Activated naive CD4-positive, alpha-beta T cell treated with anti-CD3 and anti-CD28 coated beads, Interleukin-2, amount 50 U/mL, for 16 hours (primary cell): ENCODE measurements at regions not wholly inside any gene's neighbourhood (a gene's known extent, or its start where the extent isn't known, plus 50 kb on each side); places are given as distances from the start of the nearest gene placed in this dataset.

ENCODE experiments used
- DNase-seq: peaks from one replicate; pipeline ENCODE4 v3.0.0-alpha.2; 2020

GRCh38 chr4:147328756-147329446, 152.0 kb upstream of the EDNRA start:
- DNase-seq = no peak

GRCh38 chr4:147332091-147332490, 148.8 kb upstream of the EDNRA start:
- no peak for DNase-seq

- DNase-seq = no peak
These were observed 146.4 kb upstream of the EDNRA start for GRCh38 chr4:147334478-147334877.

- DNase-seq = no peak
These were observed 145.7 kb upstream of the EDNRA start for GRCh38 chr4:147335183-147335582.

DNA sequence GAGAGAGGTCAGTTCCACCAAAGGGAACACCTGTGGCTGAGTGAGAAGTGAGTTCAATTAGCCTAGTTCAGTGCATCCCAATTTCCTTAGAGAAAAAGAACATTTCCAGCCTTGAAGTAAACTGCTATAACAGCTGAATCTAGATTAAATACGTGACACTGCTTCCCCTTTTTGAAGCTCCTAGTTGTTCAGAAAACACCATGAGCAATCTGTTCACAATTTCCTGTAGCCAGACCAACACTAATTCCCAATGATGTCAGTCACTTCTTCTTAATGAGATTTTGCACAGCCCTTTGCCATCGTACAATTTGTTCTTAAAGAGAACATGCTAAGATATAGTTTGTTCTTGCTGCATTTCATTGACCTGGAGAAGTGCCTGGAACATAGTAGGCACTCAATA, 144.6 kb upstream of the EDNRA start:
- no peak for DNase-seq

GRCh38 chr4:147339100-147339499, 141.8 kb upstream of the EDNRA start:
- no peak for DNase-seq

- no peak for DNase-seq
These were observed 140.8 kb upstream of the EDNRA start for GRCh38 chr4:147340111-147340510.

- no peak for DNase-seq
These were observed 140.2 kb upstream of the EDNRA start for GRCh38 chr4:147340591-147341120.

- no peak for DNase-seq
These were observed 137.2 kb upstream of the EDNRA start for GRCh38 chr4:147343692-147344091.

DNA sequence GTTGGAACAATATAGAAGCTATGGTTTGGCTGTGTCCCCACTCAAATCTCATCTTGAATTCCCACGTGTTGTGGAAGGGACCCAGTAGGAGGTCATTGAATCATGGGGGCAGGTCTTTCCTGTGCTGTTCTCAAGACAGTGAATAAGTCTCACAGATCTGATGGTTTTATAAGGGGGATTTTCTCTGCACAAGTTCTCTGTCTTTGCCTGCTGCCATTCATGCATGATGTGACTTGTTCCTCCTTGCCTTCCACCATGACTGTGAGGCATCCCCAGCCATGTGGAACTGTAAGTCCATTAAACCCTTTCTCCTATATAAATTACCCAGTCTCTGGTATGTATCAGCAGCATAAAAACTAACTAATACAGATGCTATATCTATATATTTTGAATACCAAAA, 135.2 kb upstream of the EDNRA start:
- DNase-seq = no peak

DNA sequence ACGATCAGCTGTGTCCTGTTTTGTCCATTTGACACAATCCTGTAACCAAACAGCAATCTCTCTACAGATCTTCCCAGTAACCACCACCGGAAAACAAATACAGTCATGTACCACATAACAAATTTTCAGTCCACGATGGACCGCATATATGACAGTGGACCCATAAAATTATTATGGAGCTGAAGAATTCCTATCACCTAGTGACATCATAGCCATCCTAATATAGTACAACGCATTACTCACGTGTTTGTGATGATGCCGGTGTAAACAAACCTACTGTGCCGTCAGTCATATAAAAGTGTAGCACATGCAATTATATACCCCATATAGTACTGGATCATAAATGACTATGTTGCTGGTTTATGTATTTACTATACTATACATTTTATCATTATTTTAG, 133.7 kb upstream of the EDNRA start:
- no peak for DNase-seq

GRCh38 chr4:147349193-147349592, 131.7 kb upstream of the EDNRA start:
- DNase-seq = no peak

GRCh38 chr4:147351083-147351787, 129.7 kb upstream of the EDNRA start:
- DNase-seq = no peak

GRCh38 chr4:147354237-147354636, 126.7 kb upstream of the EDNRA start:
- DNase-seq = no peak

DNA sequence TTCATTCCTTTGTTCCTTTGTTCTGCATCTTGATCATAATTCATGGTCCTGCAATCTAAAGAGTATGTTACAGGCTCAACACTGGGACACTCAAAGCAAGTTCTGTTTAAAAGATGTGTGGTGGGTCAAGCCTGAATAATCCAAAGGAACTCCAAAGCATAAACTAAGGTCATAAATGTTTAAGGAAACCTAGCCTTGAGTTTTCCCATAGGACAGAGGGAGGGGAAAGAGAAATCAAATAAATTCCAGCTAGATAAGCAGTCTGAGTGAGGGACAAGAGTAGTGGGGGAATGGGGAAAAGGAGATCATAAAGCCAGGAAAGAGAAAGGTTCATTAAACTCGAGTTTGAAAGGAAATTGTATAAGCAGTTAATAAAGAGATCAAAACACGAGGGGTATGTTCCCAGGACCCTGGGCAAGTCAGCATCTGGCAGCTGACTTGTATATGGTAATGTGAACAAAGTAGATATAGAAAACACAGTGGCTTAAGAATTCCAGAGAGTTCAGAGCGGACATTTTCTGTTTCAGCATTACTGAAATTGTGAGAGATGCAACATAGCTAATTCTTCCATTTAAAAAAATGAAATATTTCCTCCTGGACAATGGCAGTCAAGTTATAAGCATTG, 125.8 kb upstream of the EDNRA start:
- no peak for DNase-seq

DNA sequence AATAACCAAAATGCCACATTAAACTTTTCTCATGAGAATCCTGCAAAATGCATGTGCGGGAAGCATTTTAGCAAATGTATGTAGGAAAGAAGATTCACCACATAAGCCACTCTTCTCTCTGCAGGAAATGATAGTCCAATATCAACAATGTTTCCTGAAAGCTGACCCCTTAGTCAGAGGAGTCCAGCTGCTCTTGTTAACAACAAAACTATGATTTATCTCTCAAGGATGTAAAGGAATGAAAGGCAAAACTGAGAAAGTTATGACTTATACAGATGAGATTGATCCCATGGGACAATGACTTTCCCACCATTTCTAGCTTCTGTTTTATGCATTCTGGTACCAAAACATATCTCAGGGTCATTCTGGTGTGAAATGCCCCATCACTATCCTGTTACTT, 125.0 kb upstream of the EDNRA start:
- DNase-seq = no peak

DNA sequence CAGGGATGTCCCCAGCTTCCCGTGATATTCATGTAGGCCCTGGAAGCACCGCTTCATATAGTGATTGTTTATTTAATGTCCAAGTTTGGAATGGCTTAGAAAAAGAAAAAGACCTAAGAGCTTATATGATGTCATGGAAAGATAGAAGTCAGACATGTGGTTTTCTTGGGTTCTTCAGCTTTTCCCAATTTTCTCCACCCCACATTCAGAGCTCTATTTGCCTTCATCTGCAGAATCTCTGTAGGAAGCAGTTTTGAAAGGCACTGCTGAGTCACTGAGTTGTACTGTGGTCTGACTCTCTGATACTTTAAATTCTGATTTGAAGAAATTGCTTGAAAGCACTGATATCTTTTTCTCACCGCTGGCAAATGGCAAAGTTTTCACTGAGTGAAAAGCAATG, 120.6 kb upstream of the EDNRA start:
- DNase-seq = no peak

- DNase-seq = no peak
These were observed 119.2 kb upstream of the EDNRA start for GRCh38 chr4:147361726-147362125.

GRCh38 chr4:147362938-147363337, 118.0 kb upstream of the EDNRA start:
- no peak for DNase-seq

- DNase-seq = no peak
These were observed 117.4 kb upstream of the EDNRA start for GRCh38 chr4:147363514-147363913.

DNA sequence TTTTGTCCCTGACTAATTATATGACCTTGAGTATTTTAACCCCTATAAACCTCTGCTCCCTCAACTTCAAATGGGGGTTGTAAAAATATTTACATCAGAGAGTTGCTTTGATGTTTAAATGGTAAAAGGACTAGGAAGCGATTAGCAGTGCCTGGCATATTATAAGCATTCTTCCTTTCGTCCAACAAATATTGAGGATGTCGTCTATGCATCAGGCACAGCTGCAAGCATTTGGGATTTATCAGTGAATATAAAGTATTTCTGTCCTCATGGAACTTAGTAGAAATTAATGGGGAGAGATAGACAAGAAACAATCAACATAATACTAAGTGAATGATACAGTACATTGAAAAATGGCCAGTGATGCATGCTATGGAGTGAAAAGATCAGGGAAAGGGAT, 115.5 kb upstream of the EDNRA start:
- DNase-seq = no peak

GRCh38 chr4:147366164-147366563, 114.7 kb upstream of the EDNRA start:
- DNase-seq = no peak

GRCh38 chr4:147367891-147368290, 113.0 kb upstream of the EDNRA start:
- DNase-seq = no peak

DNA sequence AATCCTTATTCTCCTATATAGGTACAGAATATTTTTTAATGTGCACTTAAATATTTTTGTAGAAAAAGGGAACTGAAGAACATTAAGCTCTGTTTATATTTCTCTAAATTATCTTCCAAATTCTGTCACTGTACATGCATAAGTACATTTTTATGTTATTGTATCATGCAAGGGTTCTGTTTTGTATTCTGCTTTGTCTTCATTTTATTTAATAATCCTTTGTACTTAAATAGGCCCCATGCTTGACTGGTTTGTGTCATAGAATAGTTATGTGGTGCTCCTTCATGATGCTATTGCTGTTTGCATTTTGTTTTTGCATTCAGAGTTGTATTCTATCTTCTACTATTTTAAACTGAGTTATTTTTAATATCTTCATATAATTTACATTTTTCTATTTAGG, 111.9 kb upstream of the EDNRA start:
- DNase-seq = no peak
